Activated CD8-positive, alpha-beta memory T cell treated with anti-CD3 and anti-CD28 coated beads, Interleukin-2, amount 10 ng/mL, durations not matched to agents 7 days and 5 days (primary cell): ENCODE measurements at regions not wholly inside any gene's neighbourhood (a gene's known extent, or its start where the extent isn't known, plus 50 kb on each side); places are given as distances from the start of the nearest gene placed in this dataset.
"Not testable (repeated sequence)": the region's sequence is repeated elsewhere in the genome, so short reads cannot be mapped to it uniquely, and the experiment has no call there.

Source experiments
- ATAC-seq: fragments of 150-1000 bp; cut with Tn5 transposase; one replicate; pipeline ENCODE4 v1.10.0; 2021; ENCODE audit warnings: moderate library complexity
- CTCF ChIA-PET: fragments of 350-600 bp; sonication (Branson Sonifier 250); formaldehyde crosslinking; loops from one replicate; lab custom pipeline; 2021; ENCODE audit warnings: antibody characterized with exemption; lab: Charles Lee
- DNase-seq: peaks from one replicate; pipeline ENCODE4 v3.0.0-alpha.2; 2020
- H3K27ac Mint-ChIP-seq: one replicate; pipeline ENCODE4 v1.8.0; 2021; ENCODE audit warnings: mild to moderate bottlenecking, mixed read lengths
- H3K27me3 Mint-ChIP-seq: one replicate; pipeline ENCODE4 v1.8.0; 2021; ENCODE audit warnings: mixed read lengths
- H3K36me3 Mint-ChIP-seq: one replicate; pipeline ENCODE4 v1.8.0; 2021; ENCODE audit warnings: mild to moderate bottlenecking, mixed read lengths
- H3K4me1 Mint-ChIP-seq: one replicate; pipeline ENCODE4 v1.8.0; 2021; ENCODE audit warnings: mixed read lengths
- H3K4me3 Mint-ChIP-seq: one replicate; pipeline ENCODE4 v1.8.0; 2021; ENCODE audit warnings: mild to moderate bottlenecking, moderate library complexity, mixed read lengths
- H3K9me3 Mint-ChIP-seq: one replicate; pipeline ENCODE4 v1.8.0; 2022; ENCODE audit warnings: low read depth, mixed read lengths

DNA sequence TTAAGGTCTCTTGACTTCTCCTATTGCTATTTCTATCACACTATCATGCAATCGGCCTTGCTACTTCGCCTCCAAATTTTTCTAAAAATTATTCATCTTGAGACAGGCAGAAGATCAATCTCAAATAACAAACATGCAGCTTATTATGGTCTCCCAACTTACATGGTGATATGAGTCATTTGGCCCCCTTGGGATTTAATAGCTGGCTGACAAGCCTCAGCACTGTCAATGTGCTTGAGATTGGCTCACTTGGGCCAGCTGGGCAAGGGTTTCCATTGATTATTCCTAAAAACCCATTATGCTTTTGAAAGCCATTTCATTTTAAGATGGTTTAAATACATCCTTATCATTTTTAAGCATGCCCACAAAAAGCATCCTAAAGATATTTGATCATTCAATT is 224.5 kb upstream of the NFIA start:
- Mint-ChIP-seq H3K4me3 (no peak overlapping the region), H3K27me3 (peaks cover 22% of the 10 kb centered on the region), H3K4me1 (no peaks in the 10 kb centered on the region), H3K27ac (no peak overlapping the region), H3K9me3 (no peaks in the 10 kb centered on the region), H3K36me3 (no peaks in the 10 kb centered on the region)
- no peak for ATAC-seq
- no peak for DNase-seq
- CTCF ChIA-PET: interaction anchor here (0.9 kb wide), 1 partner anchor 25 kb away, joined by 6 read pairs; no protein-coding TSS in a partner anchor

DNA sequence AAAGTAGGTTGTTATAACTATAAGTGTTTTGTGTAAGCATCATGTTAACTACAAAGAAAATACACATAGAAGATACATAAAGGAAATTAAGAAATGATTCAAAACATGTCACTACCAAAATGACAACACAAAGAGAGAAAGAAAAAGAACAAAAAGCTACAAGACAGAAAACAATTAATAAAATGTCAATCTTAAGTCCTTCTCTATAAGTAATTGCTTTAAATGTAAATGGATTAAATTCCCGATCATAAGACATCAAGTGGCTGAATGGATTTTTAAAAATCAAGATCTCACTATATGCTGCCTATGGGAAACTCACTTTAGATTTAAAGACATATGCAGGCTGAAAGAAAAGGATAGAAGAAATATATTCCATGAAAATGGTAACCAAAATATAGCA is 232.3 kb upstream of the NFIA start:
- no peak for DNase-seq
- CTCF ChIA-PET: interaction anchor here (2.8 kb wide), 1 partner anchor 193 kb away, joined by 17 read pairs; no protein-coding TSS in a partner anchor
- H3K27ac Mint-ChIP-seq: no peak overlapping the region

DNA sequence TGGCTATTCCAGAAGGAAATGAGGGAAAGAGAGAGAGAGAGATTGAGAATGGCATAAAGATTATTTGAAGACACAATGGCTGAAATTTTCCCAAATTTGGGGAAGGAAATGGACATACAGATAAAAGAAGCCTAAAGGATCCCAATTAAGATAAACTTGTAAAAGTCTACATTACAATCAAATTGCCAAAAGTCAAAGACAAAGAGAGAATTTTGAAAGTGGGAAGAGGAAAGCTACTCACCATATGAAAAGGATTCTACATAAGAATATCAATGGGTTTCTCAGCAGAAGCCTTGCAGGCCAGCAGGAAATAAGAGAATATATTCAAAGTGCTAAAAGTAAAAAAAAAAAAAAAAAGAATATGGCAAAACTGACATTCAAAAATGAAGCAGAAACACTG is 233.0 kb upstream of the NFIA start:
- peaks cover 37% of the 10 kb centered on the region for H3K27me3 Mint-ChIP-seq
- no peak for DNase-seq
- no peaks in the 10 kb centered on the region for H3K36me3 Mint-ChIP-seq
- CTCF ChIA-PET: interaction anchor here (1.0 to 2.8 kb wide), 4 partner anchors 14 to 1002 kb away, joined by 3 to 17 read pairs (median 4); no protein-coding TSS in a partner anchor
- H3K4me3 Mint-ChIP-seq: no peak overlapping the region
- ATAC-seq: no peak
- no peaks in the 10 kb centered on the region for H3K4me1 Mint-ChIP-seq
- H3K9me3 Mint-ChIP-seq: no peaks in the 10 kb centered on the region
- H3K27ac Mint-ChIP-seq: no peak overlapping the region

More for the DNA sequence above, 232.3 kb upstream of the NFIA start:
- H3K27me3 Mint-ChIP-seq: peaks cover 41% of the 10 kb centered on the region
- no peaks in the 10 kb centered on the region for H3K36me3 Mint-ChIP-seq
- H3K9me3 Mint-ChIP-seq: no peaks in the 10 kb centered on the region
- H3K4me1 Mint-ChIP-seq: no peaks in the 10 kb centered on the region
- ATAC-seq: no peak
- H3K4me3 Mint-ChIP-seq: no peak overlapping the region

DNA sequence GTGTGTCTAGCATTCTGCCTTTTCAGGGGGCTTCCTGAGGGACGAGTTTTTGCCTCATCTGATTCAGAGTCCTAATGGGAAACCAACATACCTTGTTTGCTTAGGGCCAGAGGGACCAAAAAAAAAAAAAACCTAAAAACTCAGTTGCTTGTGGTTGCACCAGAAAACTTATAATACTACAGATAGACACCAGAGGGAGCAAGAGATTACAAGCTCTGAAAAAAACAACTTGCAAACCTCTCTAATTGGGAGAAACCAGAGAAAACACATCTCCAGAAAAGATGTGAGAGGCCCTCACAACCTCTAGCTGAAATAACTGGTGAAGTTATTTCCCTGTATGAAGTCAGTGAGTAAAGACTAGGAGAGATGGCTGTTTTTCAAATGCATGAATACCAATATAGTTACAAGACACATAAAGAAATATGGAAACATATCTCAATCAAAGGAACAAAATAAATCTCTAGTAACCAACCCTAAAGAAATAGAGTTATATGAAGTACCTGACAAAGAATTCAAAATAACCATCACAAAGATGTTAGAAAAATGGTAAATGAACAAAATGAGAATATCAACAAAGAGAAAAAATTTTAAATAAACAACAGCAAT is 233.7 kb upstream of the NFIA start:
- Mint-ChIP-seq H3K27me3 (peaks cover 37% of the 10 kb centered on the region), H3K27ac (no peak overlapping the region), H3K9me3 (no peaks in the 10 kb centered on the region), H3K36me3 (no peaks in the 10 kb centered on the region), H3K4me1 (no peaks in the 10 kb centered on the region), H3K4me3 (no peak overlapping the region)
- DNase-seq (no peak), ATAC-seq (no peak)
- CTCF ChIA-PET: interaction anchor here (0.7 to 2.8 kb wide), 7 partner anchors 13 to 1003 kb away, joined by 3 to 17 read pairs (median 3); no protein-coding TSS in a partner anchor

DNA sequence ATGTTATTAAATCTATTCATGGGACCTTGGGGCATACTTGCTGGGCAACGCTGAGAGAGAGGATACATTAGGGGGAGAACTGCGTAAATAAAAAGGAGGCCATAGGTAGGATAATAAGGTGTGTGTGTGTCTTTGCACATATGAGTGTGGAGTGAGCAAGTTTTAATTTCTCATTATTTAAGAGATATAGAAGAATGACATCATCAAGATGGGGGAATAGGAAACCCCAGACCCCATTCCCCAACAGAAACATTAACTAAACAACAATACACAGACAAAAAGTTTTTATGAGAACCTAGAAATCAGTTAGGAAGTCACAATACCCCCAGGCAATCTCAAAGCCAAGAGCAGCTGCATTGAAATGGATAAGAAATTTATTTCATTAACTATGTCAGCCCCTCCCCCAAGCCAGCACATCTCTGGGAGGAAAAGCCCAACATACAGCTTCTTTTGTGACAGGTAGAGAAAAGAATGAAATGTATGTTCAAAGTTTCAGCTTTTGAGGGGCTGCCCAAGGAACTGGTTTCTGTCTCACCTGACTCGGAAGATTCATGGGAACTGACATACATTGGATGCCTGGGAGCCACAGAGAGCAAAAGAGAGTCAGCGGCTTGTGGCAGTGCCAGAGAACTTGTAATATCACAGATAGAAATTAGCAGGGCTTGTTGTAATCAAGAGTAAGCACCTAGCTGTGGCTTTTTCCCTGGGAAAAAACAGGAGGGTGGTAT is 234.3 kb upstream of the NFIA start:
- CTCF ChIA-PET: interaction anchor here (0.7 to 2.8 kb wide), 4 partner anchors 15 to 741 kb away, joined by 3 to 17 read pairs (median 4); no protein-coding TSS in a partner anchor
- Mint-ChIP-seq H3K9me3 (no peaks in the 10 kb centered on the region), H3K27me3 (peaks cover 34% of the 10 kb centered on the region), H3K27ac (no peak overlapping the region), H3K36me3 (no peaks in the 10 kb centered on the region), H3K4me3 (no peak overlapping the region), H3K4me1 (no peaks in the 10 kb centered on the region)
- DNase-seq (no peak), ATAC-seq (no peak)

DNA sequence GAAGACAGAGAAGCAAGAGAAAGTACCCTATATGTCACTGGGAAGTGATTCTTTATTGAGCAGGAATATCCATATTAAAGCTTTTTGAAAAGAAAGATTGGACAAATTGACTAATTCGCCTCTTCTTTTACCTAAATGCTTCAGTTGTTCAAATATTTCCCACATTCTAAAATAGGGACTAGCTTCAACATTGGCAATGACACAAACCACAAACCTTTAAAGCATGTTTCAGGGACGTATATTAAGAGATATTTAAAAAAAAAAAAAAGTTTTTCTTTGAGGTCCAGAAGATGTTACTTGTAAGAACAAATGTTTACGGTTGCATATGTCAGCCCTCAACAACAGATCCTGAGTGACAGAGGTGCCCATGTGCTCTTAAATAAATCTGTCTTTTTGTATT is 235.0 kb upstream of the NFIA start:
- Mint-ChIP-seq H3K27me3 (peaks cover 34% of the 10 kb centered on the region), H3K27ac (no peak overlapping the region), H3K36me3 (no peaks in the 10 kb centered on the region), H3K4me3 (no peak overlapping the region), H3K4me1 (no peaks in the 10 kb centered on the region), H3K9me3 (no peaks in the 10 kb centered on the region)
- DNase-seq (no peak), ATAC-seq (no peak)
- CTCF ChIA-PET: no interaction called here

DNA sequence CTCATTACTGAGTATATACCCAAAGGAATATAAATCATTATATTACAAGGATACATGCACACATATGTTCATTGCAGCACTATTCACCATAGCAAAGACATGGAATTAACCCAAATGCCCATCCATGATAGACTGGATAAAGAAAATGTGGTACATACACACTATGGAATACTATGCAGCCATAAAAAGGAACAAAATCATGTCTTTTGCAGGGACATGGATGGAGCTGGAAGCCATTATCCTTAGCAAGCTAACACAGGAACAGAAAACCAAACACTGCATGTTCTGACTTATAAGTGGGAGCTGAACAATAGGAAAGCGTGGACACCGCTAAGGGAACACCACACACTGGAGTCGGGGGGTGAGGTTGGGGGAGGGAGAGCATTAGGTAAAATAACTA is 236.7 kb upstream of the NFIA start:
- ATAC-seq, H3K36me3 Mint-ChIP-seq, H3K4me1 Mint-ChIP-seq, H3K4me3 Mint-ChIP-seq, DNase-seq, H3K27ac Mint-ChIP-seq, H3K9me3 Mint-ChIP-seq: not testable (repeated sequence)
- CTCF ChIA-PET: interaction anchor here (0.6 kb wide), 1 partner anchor 1181 kb away, joined by 3 read pairs; no protein-coding TSS in a partner anchor
- H3K27me3 Mint-ChIP-seq: peaks cover 25% of the 10 kb centered on the region

DNA sequence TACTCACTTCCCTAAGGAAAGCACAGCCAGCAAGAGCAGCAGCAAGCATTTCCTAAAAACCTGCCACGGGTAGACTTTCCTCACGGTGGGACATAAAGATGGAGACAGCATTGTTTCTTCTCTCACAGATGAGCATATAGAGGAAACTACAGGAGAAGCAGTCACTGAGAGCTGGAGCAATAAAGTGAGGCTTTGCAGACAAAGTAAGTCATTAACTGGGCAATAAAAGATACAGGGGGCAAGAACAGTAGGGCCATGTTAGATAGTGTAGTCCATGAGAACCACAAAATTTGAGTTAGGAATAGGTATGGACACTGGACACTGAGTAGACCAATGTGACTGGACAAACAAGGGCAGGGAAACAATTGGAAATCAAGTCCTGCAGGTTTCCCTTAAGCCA is 240.1 kb upstream of the NFIA start:
- Mint-ChIP-seq H3K4me1 (no peaks in the 10 kb centered on the region), H3K4me3 (no peak overlapping the region), H3K27ac (no peak overlapping the region), H3K9me3 (no peaks in the 10 kb centered on the region), H3K27me3 (peaks cover 6% of the 10 kb centered on the region), H3K36me3 (no peaks in the 10 kb centered on the region)
- ATAC-seq: no peak
- CTCF ChIA-PET: no interaction called here
- no peak for DNase-seq

DNA sequence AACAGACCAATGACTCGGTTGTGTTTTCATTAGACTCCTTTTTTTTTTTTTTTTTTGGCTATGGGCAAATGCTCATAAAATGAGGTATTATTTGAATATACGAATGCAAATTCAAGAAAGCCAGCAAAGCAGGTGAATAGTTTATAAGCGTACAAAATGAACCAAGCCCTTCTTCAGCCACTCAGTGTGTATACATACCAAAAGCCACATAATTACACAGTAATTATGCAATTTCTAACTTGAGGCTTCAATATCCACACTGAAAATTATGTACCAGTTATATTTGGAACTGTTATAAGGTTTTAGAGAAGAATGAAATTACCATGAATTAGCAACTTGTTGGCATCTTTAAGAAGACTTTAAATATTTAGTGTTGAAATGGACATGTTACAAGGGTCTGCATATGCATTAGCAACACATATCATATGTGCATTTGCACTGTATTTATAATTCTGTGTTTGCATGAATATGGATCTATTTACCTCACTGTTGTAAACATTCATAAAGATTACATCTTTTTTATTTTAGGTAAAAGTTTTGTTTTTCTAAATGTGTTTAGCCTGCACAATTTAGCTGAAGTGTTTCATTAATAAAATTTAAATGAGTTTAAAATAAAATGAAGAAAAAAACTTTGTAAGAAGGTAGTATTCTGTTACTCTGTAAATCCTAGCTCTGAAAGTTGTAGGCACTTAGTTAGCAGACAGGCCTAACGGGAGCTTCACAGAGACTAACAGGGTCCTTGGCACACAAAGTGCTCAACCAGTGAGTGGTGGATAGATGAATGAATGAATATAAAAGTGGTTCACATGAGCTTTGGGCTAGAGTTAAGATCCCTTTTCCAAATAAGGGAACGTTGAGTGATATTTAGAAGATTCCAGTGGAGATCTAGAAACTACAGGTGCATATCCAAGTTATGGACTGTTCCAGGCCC is 241.0 kb upstream of the NFIA start:
- H3K4me1 Mint-ChIP-seq: no peaks in the 10 kb centered on the region
- DNase-seq (no peak), ATAC-seq (no peak)
- H3K27ac Mint-ChIP-seq: no peak overlapping the region
- CTCF ChIA-PET: no interaction called here
- H3K4me3 Mint-ChIP-seq: no peak overlapping the region
- H3K27me3 Mint-ChIP-seq: peaks cover 6% of the 10 kb centered on the region
- no peaks in the 10 kb centered on the region for H3K36me3 Mint-ChIP-seq
- H3K9me3 Mint-ChIP-seq: no peaks in the 10 kb centered on the region

DNA sequence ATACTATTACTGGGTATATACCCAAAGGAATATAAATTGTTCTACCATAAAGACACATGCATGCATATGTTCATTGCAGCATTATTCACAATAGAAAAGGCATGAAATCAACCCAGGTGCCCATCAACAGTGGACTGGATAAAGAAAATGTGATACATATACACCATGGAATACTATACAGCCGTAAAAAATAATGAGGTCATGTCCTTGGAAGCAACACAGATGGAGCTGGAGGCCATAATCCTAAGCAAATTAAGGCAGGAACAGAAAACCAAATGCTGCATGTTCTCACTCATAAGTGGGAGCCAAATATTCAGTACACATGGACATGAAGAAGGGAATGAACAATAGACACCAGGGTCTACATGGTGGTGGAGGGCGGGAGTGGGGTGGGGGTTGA is 241.9 kb upstream of the NFIA start:
- H3K36me3 Mint-ChIP-seq, CTCF ChIA-PET, H3K4me3 Mint-ChIP-seq, H3K4me1 Mint-ChIP-seq, DNase-seq, H3K27ac Mint-ChIP-seq, ATAC-seq, H3K9me3 Mint-ChIP-seq: not testable (repeated sequence)
- H3K27me3 Mint-ChIP-seq: peaks cover 11% of the 10 kb centered on the region

DNA sequence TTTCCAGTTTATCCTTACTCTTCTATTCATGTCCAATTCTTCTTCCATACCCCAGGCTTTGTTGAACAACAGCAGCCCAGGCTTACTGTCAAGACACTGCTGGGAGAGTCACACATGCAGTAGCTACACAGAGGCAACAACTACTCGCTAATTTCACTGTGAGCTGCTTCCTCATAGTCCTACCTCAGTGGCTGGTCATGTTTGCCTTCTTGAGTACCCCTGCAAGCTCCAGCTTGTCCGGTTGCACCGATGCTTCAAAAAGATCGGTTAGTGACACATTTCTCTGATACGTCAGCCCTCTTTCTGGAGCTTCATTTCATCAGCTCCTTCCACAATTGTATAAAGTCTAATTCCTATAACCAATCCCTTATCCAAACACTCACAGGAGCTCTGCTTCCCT is 246.7 kb upstream of the NFIA start:
- CTCF ChIA-PET: interaction anchor here (0.6 kb wide), 2 partner anchors 9 to 13 kb away, joined by 3 read pairs; no protein-coding TSS in a partner anchor
- Mint-ChIP-seq H3K9me3 (no peaks in the 10 kb centered on the region), H3K27me3 (peaks cover 32% of the 10 kb centered on the region), H3K27ac (no peak overlapping the region), H3K36me3 (no peaks in the 10 kb centered on the region), H3K4me1 (peaks cover 4% of the 10 kb centered on the region), H3K4me3 (no peak overlapping the region)
- ATAC-seq: no peak
- no peak for DNase-seq

DNA sequence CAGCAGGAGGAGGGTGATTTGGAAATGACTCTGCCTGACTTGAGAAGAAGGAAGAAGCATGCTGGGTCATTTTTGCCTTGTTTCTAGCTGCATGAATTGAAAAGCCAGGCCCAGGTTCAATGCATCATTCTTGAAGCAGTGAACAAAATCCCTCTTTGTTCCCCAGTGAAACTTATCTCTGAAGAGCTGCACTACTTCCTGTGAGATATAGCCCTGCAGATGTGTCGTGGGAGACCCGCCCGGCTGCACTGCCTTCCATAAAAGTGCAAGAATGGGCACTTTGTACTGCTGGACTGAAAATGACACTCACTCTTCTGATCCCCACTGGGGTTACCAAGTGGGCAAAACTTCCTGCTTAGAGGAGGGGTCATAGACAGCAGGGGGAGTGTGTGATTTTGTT is 249.2 kb upstream of the NFIA start:
- Mint-ChIP-seq H3K27me3 (peaks cover 28% of the 10 kb centered on the region), H3K9me3 (no peaks in the 10 kb centered on the region), H3K4me1 (peaks cover 4% of the 10 kb centered on the region), H3K4me3 (no peak overlapping the region), H3K27ac (no peak overlapping the region), H3K36me3 (no peaks in the 10 kb centered on the region)
- DNase-seq (no peak), ATAC-seq (no peak)
- CTCF ChIA-PET: interaction anchor here (0.5 kb wide), 1 partner anchor 16 kb away, joined by 3 read pairs; no protein-coding TSS in a partner anchor

DNA sequence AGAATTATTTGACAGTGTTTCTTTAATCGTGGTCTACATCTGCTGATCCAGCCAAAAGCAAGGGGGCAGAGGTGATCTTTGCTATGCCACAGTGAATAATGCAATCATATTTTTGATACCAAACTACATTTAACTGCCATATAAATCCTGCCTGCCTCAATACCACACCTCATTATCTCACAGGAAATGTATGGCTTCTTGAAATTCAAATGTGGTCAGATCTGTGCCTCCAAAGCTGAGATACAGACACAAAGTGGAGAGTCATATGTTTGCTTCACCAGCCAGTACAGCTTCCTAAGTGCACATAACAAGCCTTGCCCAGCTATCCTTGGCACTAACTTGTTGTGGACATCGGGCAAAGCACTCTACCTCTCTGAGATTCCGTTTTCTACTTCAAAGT is 250.0 kb upstream of the NFIA start:
- Mint-ChIP-seq H3K27ac (no peak overlapping the region), H3K4me1 (peaks cover 4% of the 10 kb centered on the region), H3K9me3 (no peaks in the 10 kb centered on the region), H3K4me3 (no peak overlapping the region), H3K36me3 (no peaks in the 10 kb centered on the region), H3K27me3 (peaks cover 28% of the 10 kb centered on the region)
- DNase-seq (no peak), ATAC-seq (no peak)
- CTCF ChIA-PET: no interaction called here
